Lung (tissue), 11 donors: ENCODE measurements at regions not wholly inside any gene's neighbourhood (a gene's known extent, or its start where the extent isn't known, plus 50 kb on each side); places are given as distances from the start of the nearest gene placed in this dataset.
A peak's percentile ranks its signal among the peaks of the same experiment; 100 is the strongest.

Source experiments
- ATAC-seq: fragments of 200-7000 bp; cut with Tn5 transposase; one replicate; pipeline ENCODE4 v1.9.1; 2020; ENCODE audit warnings: moderate number of reproducible peaks; ENCODE audit not compliant: insufficient read depth, low FRiP score
- DNase-seq, 3 donors: peaks; one replicate each; pipeline ENCODE4 v3.0.0-alpha.2; 2013 to 2017
- H3K27ac ChIP-seq, 2 donors: one replicate each; pipeline ENCODE4 v1.5.1; 2013; ENCODE audit warnings: mild to moderate bottlenecking in 2 of 2, moderate library complexity in 2 of 2, control low read depth in 1 of 2, inconsistent platforms in 1 of 2, low read depth in 1 of 2, low read length in 1 of 2
- H3K27me3 ChIP-seq, 3 donors: one replicate each; pipeline ENCODE4 v1.5.1; 2013; ENCODE audit warnings: low read length in 2 of 3; ENCODE audit not compliant: control insufficient read depth in 3 of 3, insufficient read depth in 3 of 3
- H3K36me3 ChIP-seq, 4 donors: one replicate each; pipeline ENCODE4 v1.5.1; 2013; ENCODE audit warnings: low read length in 4 of 4, mild to moderate bottlenecking in 1 of 4, moderate library complexity in 1 of 4; ENCODE audit not compliant: control insufficient read depth in 4 of 4, insufficient read depth in 4 of 4
- H3K4me1 ChIP-seq, 5 donors: one replicate each; pipeline ENCODE4 v1.5.1; 2013; ENCODE audit warnings: low read length in 5 of 5, mild to moderate bottlenecking in 2 of 5, moderate library complexity in 1 of 5; ENCODE audit not compliant: control insufficient read depth in 5 of 5, insufficient read depth in 5 of 5
- H3K4me3 ChIP-seq: one replicate; pipeline ENCODE4 v1.5.1; 2013; ENCODE audit warnings: mild to moderate bottlenecking, control low read depth, moderate library complexity
- H3K9ac ChIP-seq, 2 donors: one replicate each; pipeline ENCODE4 v1.5.1; 2013; ENCODE audit warnings: low read length in 2 of 2, control low read depth in 1 of 2; ENCODE audit not compliant: insufficient read depth in 1 of 2
- H3K9me3 ChIP-seq, 4 donors: one replicate each; pipeline ENCODE4 v1.5.1; 2013; ENCODE audit warnings: low read length in 3 of 4, mild to moderate bottlenecking in 1 of 4, moderate library complexity in 1 of 4; ENCODE audit not compliant: control insufficient read depth in 4 of 4, insufficient read depth in 3 of 4
- WGBS, 2 donors: extraction: QIAGEN DNeasy Blood & Tissue Kit; methylation state at CpG; one replicate each; pipeline ENCODE4 v1.1.7; 2013; 5-methylcytosine and 5-hydroxymethylcytosine counted together
- TF ChIP-seq, protein P1 (sequence below): IDR thresholded peaks from 2 replicates; pipeline ENCODE4 v1.5.1; 2012; ENCODE audit warnings: mild to moderate bottlenecking; ENCODE audit errors: control extremely low read depth, extremely low read depth
- donor health status: control.
- donor health status: control.
- donor health status: Bipolar disorder and iron deficiency.
- donor health status: healthy.
- donor health status: DM: yes; HTN: yes; CAD: no.

DNA sequence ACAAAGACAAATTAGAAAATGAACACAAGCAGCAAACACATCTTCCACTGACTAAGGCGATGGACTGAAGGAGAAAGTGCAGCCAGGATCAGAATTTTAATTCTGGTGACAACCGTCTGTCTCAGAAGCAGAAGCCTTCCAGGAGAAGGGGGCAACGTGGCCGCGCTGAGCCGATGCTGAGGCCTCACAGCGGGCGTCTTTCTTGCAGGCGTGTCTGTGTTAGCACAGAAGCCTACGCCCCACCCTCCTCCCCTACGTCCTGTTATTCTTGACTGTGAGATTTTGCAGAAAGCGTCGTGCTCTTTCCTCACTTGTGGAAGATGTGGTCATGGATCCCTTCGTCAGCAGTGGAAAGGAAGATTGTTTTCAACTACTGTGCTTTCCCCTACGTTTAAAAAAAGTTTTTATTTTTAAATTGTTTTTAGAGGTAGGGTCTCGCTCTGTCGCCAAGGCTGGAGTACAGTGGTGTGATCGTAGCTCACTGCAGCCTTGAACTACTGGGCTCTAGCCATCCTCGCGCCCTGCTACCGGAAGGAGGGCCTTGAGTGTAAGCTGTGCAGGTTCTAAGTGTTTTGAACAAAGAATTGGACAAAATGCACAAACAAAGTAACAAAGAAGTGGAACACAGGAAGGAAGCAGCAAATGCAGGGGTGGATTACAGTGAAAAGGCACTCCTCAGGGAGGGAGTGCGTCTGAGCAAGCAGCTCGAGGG, 422.0 kb downstream of the GALR1 start:
- H3K36me3 ChIP-seq, result no peaks in the 10 kb centered on the region
- no peaks in the 10 kb centered on the region for H3K27me3 ChIP-seq
- peak in 2 of 3 donors; percentile 3 to 30 for DNase-seq
- ATAC-seq, result no peak
- H3K9me3 ChIP-seq, result peaks cover 0 to 4% (median 0%) of the 10 kb centered on the region in 4 donors
- no peak overlapping the region for H3K9ac ChIP-seq
- peaks cover 0 to 9% (median 0%) of the 10 kb centered on the region in 5 donors for H3K4me1 ChIP-seq
- H3K4me3 ChIP-seq, result no peak overlapping the region
- H3K27ac ChIP-seq, result no peak overlapping the region
- 24 to 26% methylated on average over 23 of the region's 23 CpGs for WGBS, 2 donors
- TF ChIP-seq, protein P1, sequence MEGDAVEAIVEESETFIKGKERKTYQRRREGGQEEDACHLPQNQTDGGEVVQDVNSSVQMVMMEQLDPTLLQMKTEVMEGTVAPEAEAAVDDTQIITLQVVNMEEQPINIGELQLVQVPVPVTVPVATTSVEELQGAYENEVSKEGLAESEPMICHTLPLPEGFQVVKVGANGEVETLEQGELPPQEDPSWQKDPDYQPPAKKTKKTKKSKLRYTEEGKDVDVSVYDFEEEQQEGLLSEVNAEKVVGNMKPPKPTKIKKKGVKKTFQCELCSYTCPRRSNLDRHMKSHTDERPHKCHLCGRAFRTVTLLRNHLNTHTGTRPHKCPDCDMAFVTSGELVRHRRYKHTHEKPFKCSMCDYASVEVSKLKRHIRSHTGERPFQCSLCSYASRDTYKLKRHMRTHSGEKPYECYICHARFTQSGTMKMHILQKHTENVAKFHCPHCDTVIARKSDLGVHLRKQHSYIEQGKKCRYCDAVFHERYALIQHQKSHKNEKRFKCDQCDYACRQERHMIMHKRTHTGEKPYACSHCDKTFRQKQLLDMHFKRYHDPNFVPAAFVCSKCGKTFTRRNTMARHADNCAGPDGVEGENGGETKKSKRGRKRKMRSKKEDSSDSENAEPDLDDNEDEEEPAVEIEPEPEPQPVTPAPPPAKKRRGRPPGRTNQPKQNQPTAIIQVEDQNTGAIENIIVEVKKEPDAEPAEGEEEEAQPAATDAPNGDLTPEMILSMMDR, result no peak

DNA sequence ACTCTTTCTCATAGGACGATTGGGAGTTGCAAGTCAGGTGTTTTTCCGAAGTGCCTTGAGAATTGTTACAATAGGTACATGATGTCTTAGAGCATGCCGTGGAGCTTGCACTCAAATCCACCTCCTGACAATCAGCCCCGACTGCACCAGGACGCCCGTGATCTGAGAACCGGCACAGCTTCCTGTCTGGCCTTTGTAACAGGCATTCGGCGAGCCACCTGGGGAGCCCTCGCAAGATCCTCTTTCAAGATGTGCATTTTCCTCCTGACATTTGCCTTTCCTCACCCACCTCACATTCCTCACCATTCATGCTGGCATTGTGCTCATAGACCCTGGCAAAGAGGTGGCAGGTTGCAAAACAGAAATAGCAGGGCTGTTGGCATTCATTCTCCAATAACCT, 427.3 kb downstream of the GALR1 start:
- TF ChIP-seq, protein P1, result no peak
- DNase-seq (no peak), ATAC-seq (no peak)
- Histone ChIP-seq H3K4me3 (no peak overlapping the region), H3K9ac (no peak overlapping the region), H3K27ac (no peak overlapping the region), H3K4me1 (peaks cover 0 to 2% (median 0%) of the 10 kb centered on the region in 5 donors), H3K36me3 (no peaks in the 10 kb centered on the region), H3K27me3 (no peaks in the 10 kb centered on the region), H3K9me3 (no peaks in the 10 kb centered on the region)
- 12 to 18% methylated on average over 10 of the region's 10 CpGs for WGBS, 2 donors

DNA sequence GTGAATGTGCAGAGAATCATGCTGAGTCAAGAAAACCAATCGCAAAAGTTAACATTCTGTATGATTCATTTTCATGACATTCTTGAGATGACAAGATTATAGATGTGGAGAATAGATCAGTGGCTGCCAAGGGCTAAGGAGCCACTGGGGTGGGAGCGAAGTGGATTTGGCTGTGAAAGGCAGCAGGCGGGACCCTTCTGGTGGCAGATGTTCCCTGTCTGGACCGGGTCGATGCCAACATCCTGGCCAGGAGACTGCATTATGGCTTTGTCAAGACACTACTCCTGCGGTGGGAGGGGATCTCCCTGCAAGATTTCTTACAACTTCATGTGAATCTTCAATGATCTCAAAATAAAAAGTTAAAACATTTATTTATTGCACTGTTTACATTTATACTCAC, 427.9 kb downstream of the GALR1 start:
- Histone ChIP-seq H3K4me1 (peaks cover 0 to 2% (median 0%) of the 10 kb centered on the region in 5 donors), H3K36me3 (no peaks in the 10 kb centered on the region), H3K9me3 (no peaks in the 10 kb centered on the region), H3K9ac (no peak overlapping the region), H3K27ac (no peak overlapping the region), H3K27me3 (no peaks in the 10 kb centered on the region), H3K4me3 (no peak overlapping the region)
- TF ChIP-seq, protein P1, result no peak
- ATAC-seq (no peak), DNase-seq (no peak)
- WGBS, 2 donors, result 61 to 69% methylated on average over 6 of the region's 6 CpGs
